Hematopoietic multipotent progenitor cell treated with erythropoietin and hydrocortisone succinate and interleukin-3 and kit ligand, for 4 days (in vitro differentiated cells): ENCODE measurements at regions not wholly inside any gene's neighbourhood (a gene's known extent, or its start where the extent isn't known, plus 50 kb on each side); places are given as distances from the start of the nearest gene placed in this dataset.
A peak's percentile ranks its signal among the peaks of the same experiment; 100 is the strongest.

Source experiments
- DNase-seq: peaks from one replicate; pipeline ENCODE4 v3.0.0-alpha.2; 2015

GRCh38 chr5:129342796-129343195 lies 117.3 kb upstream of the ADAMTS19 start:
- no peak for DNase-seq

GRCh38 chr5:129345213-129345924 lies 114.7 kb upstream of the ADAMTS19 start:
- peak; percentile 1 for DNase-seq

- DNase-seq: no peak
Measured at GRCh38 chr5:129356846-129357245, 103.3 kb upstream of the ADAMTS19 start.

- no peak for DNase-seq
Measured at GRCh38 chr5:129358069-129358468, 102.0 kb upstream of the ADAMTS19 start.

- no peak for DNase-seq
Measured at GRCh38 chr5:129359450-129359849, 100.6 kb upstream of the ADAMTS19 start.

- peak; percentile 39 for DNase-seq
Measured at GRCh38 chr5:129361441-129362025, 98.6 kb upstream of the ADAMTS19 start.

GRCh38 chr5:129362456-129362855 lies 97.6 kb upstream of the ADAMTS19 start:
- no peak for DNase-seq

- DNase-seq: no peak
Measured at GRCh38 chr5:129363991-129364390, 96.1 kb upstream of the ADAMTS19 start.

GRCh38 chr5:129367883-129368282 lies 92.2 kb upstream of the ADAMTS19 start:
- DNase-seq: peak; percentile 43

- no peak for DNase-seq
Measured at GRCh38 chr5:129372025-129372424, 88.1 kb upstream of the ADAMTS19 start.

GRCh38 chr5:129377504-129377903 lies 82.6 kb upstream of the ADAMTS19 start:
- peak; percentile 1 for DNase-seq

- no peak for DNase-seq
Measured at GRCh38 chr5:129378961-129379360, 81.1 kb upstream of the ADAMTS19 start.

GRCh38 chr5:129379406-129379805 lies 80.7 kb upstream of the ADAMTS19 start:
- no peak for DNase-seq

GRCh38 chr5:129382921-129383672 lies 77.0 kb upstream of the ADAMTS19 start:
- DNase-seq: no peak

- no peak for DNase-seq
Measured at GRCh38 chr5:129384193-129384592, 75.9 kb upstream of the ADAMTS19 start.

- DNase-seq: no peak
Measured at GRCh38 chr5:129384736-129385135, 75.4 kb upstream of the ADAMTS19 start.

GRCh38 chr5:129387944-129388343 lies 72.2 kb upstream of the ADAMTS19 start:
- no peak for DNase-seq

- DNase-seq: no peak
Measured at GRCh38 chr5:129392681-129393080, 67.4 kb upstream of the ADAMTS19 start.

- DNase-seq: no peak
Measured at GRCh38 chr5:129395247-129395646, 64.9 kb upstream of the ADAMTS19 start.

GRCh38 chr5:129398026-129398678 lies 61.9 kb upstream of the ADAMTS19 start:
- DNase-seq: no peak

GRCh38 chr5:129399069-129399468 lies 61.0 kb upstream of the ADAMTS19 start:
- no peak for DNase-seq

GRCh38 chr5:129400395-129400983 lies 59.6 kb upstream of the ADAMTS19 start:
- peak; percentile 14 for DNase-seq

- no peak for DNase-seq
Measured at GRCh38 chr5:129405222-129405621, 54.9 kb upstream of the ADAMTS19 start.
